ENCODE measurements at regions not wholly inside any gene's neighbourhood (a gene's known extent, or its start where the extent isn't known, plus 50 kb on each side); places are given as distances from the start of the nearest gene placed in this dataset.

DNA sequence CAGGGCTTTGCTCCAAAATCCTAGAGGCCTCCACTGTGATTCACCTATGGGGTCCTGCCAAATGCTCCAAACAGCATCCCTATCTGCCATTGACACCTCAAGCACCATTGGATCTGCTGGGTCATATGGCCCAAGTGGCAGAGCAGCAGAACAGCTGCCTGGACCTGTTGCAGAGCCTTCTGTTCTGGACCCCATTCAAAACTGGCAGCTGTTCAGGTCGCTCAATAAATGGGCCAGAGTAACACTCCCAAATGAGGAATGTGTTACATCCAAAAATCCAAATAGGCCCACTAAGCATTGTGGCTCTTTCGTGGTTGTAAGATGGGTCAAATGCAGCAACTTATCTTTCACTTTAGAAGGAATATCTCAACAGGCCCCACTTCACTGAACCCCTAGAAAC is 783.6 kb downstream of the DCDC2C start:
- TF ChIP-seq MAX (IDR thresholded peaks at IDR 0.05): no peak
- TF ChIP-seq, protein P1, sequence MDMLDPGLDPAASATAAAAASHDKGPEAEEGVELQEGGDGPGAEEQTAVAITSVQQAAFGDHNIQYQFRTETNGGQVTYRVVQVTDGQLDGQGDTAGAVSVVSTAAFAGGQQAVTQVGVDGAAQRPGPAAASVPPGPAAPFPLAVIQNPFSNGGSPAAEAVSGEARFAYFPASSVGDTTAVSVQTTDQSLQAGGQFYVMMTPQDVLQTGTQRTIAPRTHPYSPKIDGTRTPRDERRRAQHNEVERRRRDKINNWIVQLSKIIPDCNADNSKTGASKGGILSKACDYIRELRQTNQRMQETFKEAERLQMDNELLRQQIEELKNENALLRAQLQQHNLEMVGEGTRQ (IDR thresholded peaks at IDR 0.05): no peak
- no peak for TF ChIP-seq CTCF (IDR thresholded peaks at IDR 0.05)
- TF ChIP-seq SMC3 (IDR thresholded peaks at IDR 0.05): no peak
- TF ChIP-seq ATOH8 (CRISPR knock-in tag; IDR thresholded peaks at IDR 0.05; ENCODE audit: low read depth): no peak
- TF ChIP-seq, protein P2, sequence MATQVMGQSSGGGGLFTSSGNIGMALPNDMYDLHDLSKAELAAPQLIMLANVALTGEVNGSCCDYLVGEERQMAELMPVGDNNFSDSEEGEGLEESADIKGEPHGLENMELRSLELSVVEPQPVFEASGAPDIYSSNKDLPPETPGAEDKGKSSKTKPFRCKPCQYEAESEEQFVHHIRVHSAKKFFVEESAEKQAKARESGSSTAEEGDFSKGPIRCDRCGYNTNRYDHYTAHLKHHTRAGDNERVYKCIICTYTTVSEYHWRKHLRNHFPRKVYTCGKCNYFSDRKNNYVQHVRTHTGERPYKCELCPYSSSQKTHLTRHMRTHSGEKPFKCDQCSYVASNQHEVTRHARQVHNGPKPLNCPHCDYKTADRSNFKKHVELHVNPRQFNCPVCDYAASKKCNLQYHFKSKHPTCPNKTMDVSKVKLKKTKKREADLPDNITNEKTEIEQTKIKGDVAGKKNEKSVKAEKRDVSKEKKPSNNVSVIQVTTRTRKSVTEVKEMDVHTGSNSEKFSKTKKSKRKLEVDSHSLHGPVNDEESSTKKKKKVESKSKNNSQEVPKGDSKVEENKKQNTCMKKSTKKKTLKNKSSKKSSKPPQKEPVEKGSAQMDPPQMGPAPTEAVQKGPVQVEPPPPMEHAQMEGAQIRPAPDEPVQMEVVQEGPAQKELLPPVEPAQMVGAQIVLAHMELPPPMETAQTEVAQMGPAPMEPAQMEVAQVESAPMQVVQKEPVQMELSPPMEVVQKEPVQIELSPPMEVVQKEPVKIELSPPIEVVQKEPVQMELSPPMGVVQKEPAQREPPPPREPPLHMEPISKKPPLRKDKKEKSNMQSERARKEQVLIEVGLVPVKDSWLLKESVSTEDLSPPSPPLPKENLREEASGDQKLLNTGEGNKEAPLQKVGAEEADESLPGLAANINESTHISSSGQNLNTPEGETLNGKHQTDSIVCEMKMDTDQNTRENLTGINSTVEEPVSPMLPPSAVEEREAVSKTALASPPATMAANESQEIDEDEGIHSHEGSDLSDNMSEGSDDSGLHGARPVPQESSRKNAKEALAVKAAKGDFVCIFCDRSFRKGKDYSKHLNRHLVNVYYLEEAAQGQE (IDR thresholded peaks at IDR 0.05): no peak
- no peak for TF ChIP-seq CEBPB (IDR thresholded peaks at IDR 0.05)
- TF ChIP-seq, protein P3, sequence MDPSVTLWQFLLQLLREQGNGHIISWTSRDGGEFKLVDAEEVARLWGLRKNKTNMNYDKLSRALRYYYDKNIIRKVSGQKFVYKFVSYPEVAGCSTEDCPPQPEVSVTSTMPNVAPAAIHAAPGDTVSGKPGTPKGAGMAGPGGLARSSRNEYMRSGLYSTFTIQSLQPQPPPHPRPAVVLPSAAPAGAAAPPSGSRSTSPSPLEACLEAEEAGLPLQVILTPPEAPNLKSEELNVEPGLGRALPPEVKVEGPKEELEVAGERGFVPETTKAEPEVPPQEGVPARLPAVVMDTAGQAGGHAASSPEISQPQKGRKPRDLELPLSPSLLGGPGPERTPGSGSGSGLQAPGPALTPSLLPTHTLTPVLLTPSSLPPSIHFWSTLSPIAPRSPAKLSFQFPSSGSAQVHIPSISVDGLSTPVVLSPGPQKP (IDR thresholded peaks at IDR 0.05; ENCODE audit: low read depth, low read length): no peak
- TF ChIP-seq RCOR1 (IDR thresholded peaks at IDR 0.05; ENCODE audit: low read depth, low read length): no peak
